HEK293 (cell line): ENCODE measurements at regions not wholly inside any gene's neighbourhood (a gene's known extent, or its start where the extent isn't known, plus 50 kb on each side); places are given as distances from the start of the nearest gene placed in this dataset.

Experiments used
- CTCF ChIA-PET: fragments of 350-600 bp; formaldehyde crosslinking; extraction: SDS; loops from one replicate; lab custom pipeline; 2021; ENCODE audit warnings: antibody characterized with exemption; lab: Yijun Ruan, JAX
- POLR2A ChIA-PET: fragments of 300-600 bp; formaldehyde crosslinking; extraction: SDS; loops from one replicate; lab custom pipeline; 2020; ENCODE audit warnings: antibody characterized with exemption, inconsistent platforms; lab: Yijun Ruan, JAX
- H3K27ac ChIP-seq: fragments of 200-500 bp; sonication (Bioruptor generic); 2 replicates; pipeline ENCODE4 v1.5.1; 2014; ENCODE audit warnings: low read depth, low read length, control low read depth, inconsistent platforms; ENCODE audit errors: extremely low read depth
- H3K36me3 ChIP-seq, 2 experiments: fragments of 200-500 bp in 1 of 2; sonication (Bioruptor generic) in 1 of 2; 1 replicate in 1 of 2; 2 replicates in 1 of 2; pipeline ENCODE4 v1.5.1; 2014 to 2017; ENCODE audit warnings: inconsistent platforms in 2 of 2, low read length in 2 of 2; ENCODE audit not compliant: control insufficient read depth in 2 of 2, insufficient read depth in 1 of 2
- H3K4me1 ChIP-seq: fragments of 200-500 bp; sonication (Bioruptor generic); 2 replicates; pipeline ENCODE4 v1.5.1; 2014; ENCODE audit warnings: mild to moderate bottlenecking, low read length, inconsistent platforms; ENCODE audit not compliant: control insufficient read depth, insufficient read depth
- H3K4me3 ChIP-seq: 2 replicates; pipeline ENCODE4 v1.5.1; 2011; ENCODE audit warnings: low read depth, mild to moderate bottlenecking, control low read depth, low read length, moderate library complexity
- H3K9me3 ChIP-seq: fragments of 200-500 bp; sonication (Bioruptor generic); 2 replicates; pipeline ENCODE4 v1.5.1; 2014; ENCODE audit warnings: low read depth, low read length, inconsistent platforms; ENCODE audit not compliant: control insufficient read depth, insufficient read depth
- AEBP2 ChIP-seq: fragments of 450-650 bp; formaldehyde crosslinking; IDR thresholded peaks from 2 replicates; pipeline ENCODE4 v1.5.1; 2016; ENCODE audit warnings: missing biosample characterization, missing genetic modification characterization, borderline replicate concordance
- HOXA7 ChIP-seq: sonication (generic); formaldehyde crosslinking; IDR thresholded peaks from 2 replicates; pipeline ENCODE4 v1.8.1; 2022; ENCODE audit warnings: missing genetic modification reagents, borderline replicate concordance
- KLF1 ChIP-seq: fragments of 450-650 bp; formaldehyde crosslinking; IDR thresholded peaks from 2 replicates; pipeline ENCODE4 v1.5.1; 2016; ENCODE audit warnings: missing biosample characterization, missing genetic modification characterization
- KLF17 ChIP-seq: fragments of 450-650 bp; formaldehyde crosslinking; IDR thresholded peaks from 2 replicates; pipeline ENCODE4 v1.5.1; 2016; ENCODE audit warnings: missing biosample characterization, missing genetic modification characterization
- KLF8 ChIP-seq: fragments of 450-650 bp; formaldehyde crosslinking; IDR thresholded peaks from 2 replicates; pipeline ENCODE4 v1.5.1; 2016; ENCODE audit warnings: missing biosample characterization, missing genetic modification characterization
- MEIS1 ChIP-seq: sonication (generic); formaldehyde crosslinking; IDR thresholded peaks from 2 replicates; pipeline ENCODE4 v1.8.1; 2022; ENCODE audit warnings: missing genetic modification reagents, mild to moderate bottlenecking, borderline replicate concordance
- TCF7L2 ChIP-seq: IDR thresholded peaks from 2 replicates; pipeline ENCODE4 v1.6.1; 2011; ENCODE audit warnings: low read depth, mild to moderate bottlenecking, inconsistent platforms, low read length, moderate library complexity, borderline replicate concordance
- ZBTB1 ChIP-seq: fragments of 450-650 bp; formaldehyde crosslinking; IDR thresholded peaks from 2 replicates; pipeline ENCODE4 v1.5.1; 2016; ENCODE audit warnings: missing biosample characterization, missing genetic modification characterization
- ZEB2 ChIP-seq: fragments of 450-650 bp; formaldehyde crosslinking; IDR thresholded peaks from 2 replicates; pipeline ENCODE4 v1.5.1; 2016; ENCODE audit warnings: missing biosample characterization, missing genetic modification characterization
- ZNF132 ChIP-seq: fragments of 450-650 bp; formaldehyde crosslinking; IDR thresholded peaks from 2 replicates; pipeline ENCODE4 v1.5.1; 2017; ENCODE audit warnings: missing biosample characterization, missing genetic modification characterization, borderline replicate concordance
- ZNF155 ChIP-seq: fragments of 450-650 bp; formaldehyde crosslinking; IDR thresholded peaks from 2 replicates; pipeline ENCODE4 v1.5.1; 2016; ENCODE audit warnings: missing biosample characterization, missing genetic modification characterization
- ZNF175 ChIP-seq: fragments of 450-650 bp; formaldehyde crosslinking; IDR thresholded peaks from 2 replicates; pipeline ENCODE4 v1.5.1; 2016; ENCODE audit warnings: missing biosample characterization, missing genetic modification characterization
- ZNF18 ChIP-seq: fragments of 450-650 bp; formaldehyde crosslinking; IDR thresholded peaks from 2 replicates; pipeline ENCODE4 v1.5.1; 2016; ENCODE audit warnings: missing biosample characterization, missing genetic modification characterization
- ZNF184 ChIP-seq: fragments of 450-650 bp; IDR thresholded peaks from 2 replicates; pipeline ENCODE4 v1.5.1; 2018; ENCODE audit warnings: missing biosample characterization, mild to moderate bottlenecking, missing genetic modification characterization
- ZNF2 ChIP-seq: fragments of 450-650 bp; formaldehyde crosslinking; IDR thresholded peaks from 2 replicates; pipeline ENCODE4 v1.5.1; 2016; ENCODE audit warnings: missing biosample characterization, missing genetic modification characterization
- ZNF202 ChIP-seq: fragments of 450-650 bp; formaldehyde crosslinking; IDR thresholded peaks from 2 replicates; pipeline ENCODE4 v1.5.1; 2016; ENCODE audit warnings: missing biosample characterization, missing genetic modification characterization, borderline replicate concordance
- ZNF214 ChIP-seq: fragments of 450-650 bp; formaldehyde crosslinking; IDR thresholded peaks from 2 replicates; pipeline ENCODE4 v1.5.1; 2017; ENCODE audit warnings: missing biosample characterization, mild to moderate bottlenecking, missing genetic modification characterization, borderline replicate concordance
- ZNF26 ChIP-seq: fragments of 450-650 bp; formaldehyde crosslinking; IDR thresholded peaks from 2 replicates; pipeline ENCODE4 v1.5.1; 2016; ENCODE audit warnings: missing biosample characterization, missing genetic modification characterization
- ZNF335 ChIP-seq: fragments of 450-650 bp; formaldehyde crosslinking; conservative IDR thresholded peaks from 2 replicates; pipeline ENCODE4 v1.5.1; 2016; ENCODE audit warnings: missing biosample characterization, missing genetic modification characterization
- ZNF473 ChIP-seq: fragments of 450-650 bp; formaldehyde crosslinking; IDR thresholded peaks from 2 replicates; pipeline ENCODE4 v1.5.1; 2017; ENCODE audit warnings: missing biosample characterization, missing genetic modification characterization
- ZNF529 ChIP-seq: fragments of 450-650 bp; formaldehyde crosslinking; IDR thresholded peaks from 2 replicates; pipeline ENCODE4 v1.5.1; 2017; ENCODE audit warnings: missing genetic modification characterization, missing biosample characterization; ENCODE audit not compliant: insufficient replicate concordance
- ZNF548 ChIP-seq: fragments of 450-650 bp; formaldehyde crosslinking; IDR thresholded peaks from 2 replicates; pipeline ENCODE4 v1.5.1; 2016; ENCODE audit warnings: missing biosample characterization, missing genetic modification characterization
- ZNF549 ChIP-seq: fragments of 450-650 bp; IDR thresholded peaks from 2 replicates; pipeline ENCODE4 v1.5.1; 2018; ENCODE audit warnings: missing biosample characterization, missing genetic modification characterization, mild to moderate bottlenecking, inconsistent platforms, moderate library complexity
- ZNF561 ChIP-seq: fragments of 450-650 bp; IDR thresholded peaks from 2 replicates; pipeline ENCODE4 v1.5.1; 2018; ENCODE audit warnings: missing biosample characterization, missing genetic modification characterization, borderline replicate concordance
- ZNF768 ChIP-seq: fragments of 450-650 bp; formaldehyde crosslinking; IDR thresholded peaks from 2 replicates; pipeline ENCODE4 v1.5.1; 2018; ENCODE audit warnings: missing biosample characterization, mild to moderate bottlenecking, missing genetic modification characterization
- ZNF830 ChIP-seq: fragments of 450-650 bp; IDR thresholded peaks from 2 replicates; pipeline ENCODE4 v1.5.0; 2018; ENCODE audit warnings: missing biosample characterization, missing genetic modification characterization, low read depth, mild to moderate bottlenecking, moderate library complexity
- ZNF843 ChIP-seq: fragments of 450-650 bp; formaldehyde crosslinking; IDR thresholded peaks from 2 replicates; pipeline ENCODE4 v1.5.1; 2016; ENCODE audit warnings: missing biosample characterization, missing genetic modification characterization
- ZSCAN4 ChIP-seq: fragments of 450-650 bp; formaldehyde crosslinking; IDR thresholded peaks from 2 replicates; pipeline ENCODE4 v1.5.1; 2017; ENCODE audit warnings: missing biosample characterization, missing genetic modification characterization
- ZXDB ChIP-seq: fragments of 450-650 bp; formaldehyde crosslinking; IDR thresholded peaks from 2 replicates; pipeline ENCODE4 v1.5.1; 2016; ENCODE audit warnings: missing biosample characterization, missing genetic modification characterization
- TF ChIP-seq, protein P1 (sequence below): fragments of 450-650 bp; formaldehyde crosslinking; IDR thresholded peaks from 2 replicates; pipeline ENCODE4 v1.5.1; 2016; ENCODE audit warnings: missing biosample characterization, missing genetic modification characterization

DNA sequence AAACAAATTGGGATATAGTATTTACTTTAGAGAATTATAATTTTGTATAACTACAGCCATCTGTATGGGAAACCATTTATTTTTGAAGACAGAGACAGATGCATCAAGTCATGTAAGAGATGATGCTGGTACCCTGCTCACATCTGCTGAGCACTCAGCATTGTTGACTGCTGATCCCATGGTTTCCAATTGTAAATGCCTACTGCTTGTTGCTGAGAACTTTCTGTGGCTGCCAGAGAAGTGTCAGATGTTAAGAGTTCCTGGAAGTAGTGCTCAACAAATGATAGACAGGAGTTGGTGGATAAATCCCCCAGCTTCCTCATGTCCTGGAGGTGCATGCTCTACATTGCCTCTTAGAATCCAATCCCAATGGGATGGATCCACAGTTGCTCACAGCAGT, 167.1 kb downstream of the OXSM start:
- TF ChIP-seq TCF7L2 (no peak), ZNF843 (tag by site-specific recombination) (no peak), AEBP2 (no peak), ZNF26 (tag by site-specific recombination) (no peak), ZNF549 (no peak), HOXA7 (no peak), ZNF335 (tag by site-specific recombination) (no peak), ZNF529 (tag by site-specific recombination) (no peak), ZBTB1 (tag by site-specific recombination) (no peak), ZEB2 (tag by site-specific recombination) (no peak), ZNF473 (no peak), ZNF155 (no peak), ZNF214 (tag by site-specific recombination) (no peak), ZNF184 (tag by site-specific recombination) (no peak), ZNF2 (tag by site-specific recombination) (no peak), ZNF132 (tag by site-specific recombination) (no peak), KLF17 (tag by site-specific recombination) (no peak), ZNF548 (tag by site-specific recombination) (no peak), ZNF830 (tag by site-specific recombination) (no peak)
- ChIA-PET POLR2A (no interaction called here), CTCF (no interaction called here)

DNA sequence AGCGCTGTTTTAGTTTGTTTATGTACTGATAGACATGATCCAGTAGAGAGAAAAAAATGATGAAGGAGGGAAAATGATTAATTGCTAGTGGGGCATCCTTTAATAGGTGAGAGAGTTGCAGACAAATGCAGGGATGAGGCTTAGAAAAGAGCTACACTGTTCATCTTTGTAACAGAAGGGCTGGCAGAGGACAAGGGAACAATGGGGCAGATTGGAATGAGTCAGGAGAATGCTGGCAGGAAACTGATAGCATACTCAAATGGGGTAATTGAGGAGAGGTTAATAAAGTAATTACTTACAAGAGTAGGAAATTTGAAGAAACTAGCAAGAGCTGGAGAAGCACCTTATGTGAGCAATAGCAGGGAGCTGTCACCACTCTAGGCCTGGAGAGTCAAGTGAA, 170.9 kb downstream of the OXSM start:
- POLR2A ChIA-PET = no interaction called here
- TF ChIP-seq ZNF202 (tag by site-specific recombination) (no peak), ZNF18 (no peak), ZSCAN4 (tag by site-specific recombination) (no peak), ZNF561 (no peak), ZNF175 (tag by site-specific recombination) (no peak), ZNF768 (tag by site-specific recombination) (no peak), KLF1 (tag by site-specific recombination) (no peak), MEIS1 (no peak), ZNF335 (tag by site-specific recombination) (no peak), KLF8 (tag by site-specific recombination) (no peak), ZXDB (no peak)
- TF ChIP-seq, protein P1, sequence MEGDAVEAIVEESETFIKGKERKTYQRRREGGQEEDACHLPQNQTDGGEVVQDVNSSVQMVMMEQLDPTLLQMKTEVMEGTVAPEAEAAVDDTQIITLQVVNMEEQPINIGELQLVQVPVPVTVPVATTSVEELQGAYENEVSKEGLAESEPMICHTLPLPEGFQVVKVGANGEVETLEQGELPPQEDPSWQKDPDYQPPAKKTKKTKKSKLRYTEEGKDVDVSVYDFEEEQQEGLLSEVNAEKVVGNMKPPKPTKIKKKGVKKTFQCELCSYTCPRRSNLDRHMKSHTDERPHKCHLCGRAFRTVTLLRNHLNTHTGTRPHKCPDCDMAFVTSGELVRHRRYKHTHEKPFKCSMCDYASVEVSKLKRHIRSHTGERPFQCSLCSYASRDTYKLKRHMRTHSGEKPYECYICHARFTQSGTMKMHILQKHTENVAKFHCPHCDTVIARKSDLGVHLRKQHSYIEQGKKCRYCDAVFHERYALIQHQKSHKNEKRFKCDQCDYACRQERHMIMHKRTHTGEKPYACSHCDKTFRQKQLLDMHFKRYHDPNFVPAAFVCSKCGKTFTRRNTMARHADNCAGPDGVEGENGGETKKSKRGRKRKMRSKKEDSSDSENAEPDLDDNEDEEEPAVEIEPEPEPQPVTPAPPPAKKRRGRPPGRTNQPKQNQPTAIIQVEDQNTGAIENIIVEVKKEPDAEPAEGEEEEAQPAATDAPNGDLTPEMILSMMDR (tag by site-specific recombination) = no peak

More for the DNA sequence above, 167.1 kb downstream of the OXSM start:
- Histone ChIP-seq H3K9me3 (no peaks in the 10 kb centered on the region), H3K4me3 (no peak overlapping the region), H3K4me1 (no peaks in the 10 kb centered on the region), H3K36me3 (no peaks in the 10 kb centered on the region), H3K27ac (no peak overlapping the region)

More for the DNA sequence above, 170.9 kb downstream of the OXSM start:
- no peaks in the 10 kb centered on the region for H3K4me1 ChIP-seq
- no peaks in the 10 kb centered on the region for H3K9me3 ChIP-seq
- no peaks in the 10 kb centered on the region for H3K36me3 ChIP-seq
- H3K4me3 ChIP-seq = no peak overlapping the region
- CTCF ChIA-PET = interaction anchor here (1.3 kb wide), 1 partner anchor 313 kb away, joined by 5 read pairs; no protein-coding TSS in a partner anchor
- H3K27ac ChIP-seq = no peak overlapping the region
